HepG2 (cell line): ENCODE measurements at regions not wholly inside any gene's neighbourhood (a gene's known extent, or its start where the extent isn't known, plus 50 kb on each side); places are given as distances from the start of the nearest gene placed in this dataset.

Source experiments
- ATF3 ChIP-seq: sonication (generic); formaldehyde crosslinking; IDR thresholded peaks from 2 replicates; pipeline ENCODE4 v1.4.0; 2020; ENCODE audit warnings: missing genetic modification reagents
- DRAP1 ChIP-seq: IDR thresholded peaks from 2 replicates; pipeline ENCODE4 v1.6.1; 2016; ENCODE audit warnings: missing genetic modification reagents, missing compliant biosample characterization
- ELF1 ChIP-seq: sonication (generic); formaldehyde crosslinking; IDR thresholded peaks from 2 replicates; pipeline ENCODE4 v1.4.0; 2020; ENCODE audit warnings: missing genetic modification reagents
- HMGXB3 ChIP-seq: sonication (generic); formaldehyde crosslinking; IDR thresholded peaks from 2 replicates; pipeline ENCODE4 v1.4.0; 2020; ENCODE audit warnings: missing genetic modification reagents, borderline replicate concordance
- KDM6A ChIP-seq: IDR thresholded peaks from 2 replicates; pipeline ENCODE4 v1.6.1; 2016; ENCODE audit warnings: low read depth
- LCORL ChIP-seq, 2 experiments: fragments of 450-650 bp in 1 of 2; sonication (generic) in 1 of 2; formaldehyde crosslinking in 1 of 2; IDR thresholded peaks; 2 replicates each; pipeline versions ENCODE4 v1.5.0 to v1.6.1; 2017 to 2020; ENCODE audit warnings: antibody characterized with exemption in 1 of 2, missing genetic modification reagents in 1 of 2
- MBD4 ChIP-seq: IDR thresholded peaks from 2 replicates; pipeline ENCODE4 v1.6.1; 2012; ENCODE audit warnings: low read length, inconsistent platforms, borderline replicate concordance
- PBX2 ChIP-seq: IDR thresholded peaks from 2 replicates; pipeline ENCODE4 v1.6.1; 2016; ENCODE audit warnings: control low read depth
- PHB2 ChIP-seq: fragments of 450-650 bp; IDR thresholded peaks from 2 replicates; pipeline ENCODE4 v1.6.1; 2018; ENCODE audit not compliant: partially characterized antibody
- TCF12 ChIP-seq, 2 experiments: fragments of 450-650 bp in 1 of 2; sonication (generic) in 1 of 2; formaldehyde crosslinking in 1 of 2; IDR thresholded peaks; 2 replicates each; pipeline versions ENCODE4 v1.6.1 to v1.8.0; 2017 to 2022; ENCODE audit warnings: antibody characterized with exemption in 1 of 2, mild to moderate bottlenecking in 1 of 2, missing genetic modification reagents in 1 of 2, moderate library complexity in 1 of 2
- ZBTB44 ChIP-seq: sonication (generic); formaldehyde crosslinking; IDR thresholded peaks from 2 replicates; pipeline ENCODE4 v1.4.0; 2020; ENCODE audit warnings: missing genetic modification reagents
- ZFX ChIP-seq: sonication (generic); formaldehyde crosslinking; IDR thresholded peaks from 2 replicates; pipeline ENCODE4 v1.4.0; 2020; ENCODE audit warnings: mild to moderate bottlenecking, low read depth, missing genetic modification reagents, moderate library complexity
- ZNF275 ChIP-seq: sonication (generic); formaldehyde crosslinking; IDR thresholded peaks from 2 replicates; pipeline ENCODE4 v1.8.0; 2022; ENCODE audit warnings: missing genetic modification reagents, mild to moderate bottlenecking, inconsistent platforms, borderline replicate concordance
- ZNF276 ChIP-seq: sonication (generic); formaldehyde crosslinking; IDR thresholded peaks from 2 replicates; pipeline ENCODE4 v1.4.0; 2020; ENCODE audit warnings: mild to moderate bottlenecking, low read depth, missing genetic modification reagents
- ZNF432 ChIP-seq: sonication (generic); formaldehyde crosslinking; IDR thresholded peaks from 2 replicates; pipeline ENCODE4 v1.5.0; 2020; ENCODE audit warnings: missing genetic modification reagents, mild to moderate bottlenecking, borderline replicate concordance
- ZNF557 ChIP-seq: sonication (generic); formaldehyde crosslinking; IDR thresholded peaks from 2 replicates; pipeline ENCODE4 v1.4.0; 2020; ENCODE audit warnings: missing genetic modification reagents
- ZNF678 ChIP-seq: sonication (generic); formaldehyde crosslinking; IDR thresholded peaks from 2 replicates; pipeline ENCODE4 v1.4.0; 2020; ENCODE audit warnings: mild to moderate bottlenecking, missing genetic modification reagents

- no peak for TF ChIP-seq PBX2 (CRISPR knock-in tag)
- no peak for TF ChIP-seq MBD4
- no peak for TF ChIP-seq PHB2
- no peak for TF ChIP-seq ZNF432 (CRISPR knock-in tag)
- no peak for TF ChIP-seq LCORL (IDR thresholded peaks at IDR 0.05)
- peak; percentile 53 for TF ChIP-seq LCORL (CRISPR knock-in tag; IDR thresholded peaks at IDR 0.05)
- TF ChIP-seq DRAP1: peak; percentile 79
- peak; percentile 68 for TF ChIP-seq ELF1 (CRISPR knock-in tag)
- TF ChIP-seq ZNF557 (CRISPR knock-in tag): no peak
- no peak for TF ChIP-seq ZBTB44 (CRISPR knock-in tag)
- TF ChIP-seq ZNF678: no peak
- no peak for TF ChIP-seq ATF3 (CRISPR knock-in tag)
- peak; percentile 52; the same call in 1 of the 2 replicates for TF ChIP-seq ZFX (CRISPR knock-in tag)
- no peak for TF ChIP-seq HMGXB3 (CRISPR knock-in tag)
- TF ChIP-seq ZNF275 (CRISPR knock-in tag): no peak
- TF ChIP-seq ZNF276 (CRISPR knock-in tag): peak; percentile 81; the same call in 1 of the 2 replicates
- TF ChIP-seq KDM6A: peak; percentile 61
- no peak for TF ChIP-seq TCF12 (IDR thresholded peaks at IDR 0.05)
- no peak for TF ChIP-seq TCF12 (CRISPR knock-in tag; IDR thresholded peaks at IDR 0.05)
These were observed 133.4 kb upstream of the PEG3 start (continued) for GRCh38 chr19:56973713-56974555.
